GM21526 (cell line): ENCODE measurements at regions not wholly inside any gene's neighbourhood (a gene's known extent, or its start where the extent isn't known, plus 50 kb on each side); places are given as distances from the start of the nearest gene placed in this dataset.

Experiments
- ATAC-seq: cut with Tn5 transposase; IDR thresholded peaks from one replicate; pipeline ENCODE4 v1.9.1; 2021; ENCODE audit warnings: moderate library complexity; ENCODE audit not compliant: unreplicated experiment, low FRiP score

GRCh38 chr22:49162841-49163240 is 664.8 kb downstream of the BRD1 start:
- no peak for ATAC-seq

- no peak for ATAC-seq
Observed at GRCh38 chr22:49161002-49161850, 666.4 kb downstream of the BRD1 start.

- no peak for ATAC-seq
Observed at GRCh38 chr22:49160261-49161001, 667.2 kb downstream of the BRD1 start.

GRCh38 chr22:49159711-49160110 is 668.0 kb downstream of the BRD1 start:
- no peak for ATAC-seq

DNA sequence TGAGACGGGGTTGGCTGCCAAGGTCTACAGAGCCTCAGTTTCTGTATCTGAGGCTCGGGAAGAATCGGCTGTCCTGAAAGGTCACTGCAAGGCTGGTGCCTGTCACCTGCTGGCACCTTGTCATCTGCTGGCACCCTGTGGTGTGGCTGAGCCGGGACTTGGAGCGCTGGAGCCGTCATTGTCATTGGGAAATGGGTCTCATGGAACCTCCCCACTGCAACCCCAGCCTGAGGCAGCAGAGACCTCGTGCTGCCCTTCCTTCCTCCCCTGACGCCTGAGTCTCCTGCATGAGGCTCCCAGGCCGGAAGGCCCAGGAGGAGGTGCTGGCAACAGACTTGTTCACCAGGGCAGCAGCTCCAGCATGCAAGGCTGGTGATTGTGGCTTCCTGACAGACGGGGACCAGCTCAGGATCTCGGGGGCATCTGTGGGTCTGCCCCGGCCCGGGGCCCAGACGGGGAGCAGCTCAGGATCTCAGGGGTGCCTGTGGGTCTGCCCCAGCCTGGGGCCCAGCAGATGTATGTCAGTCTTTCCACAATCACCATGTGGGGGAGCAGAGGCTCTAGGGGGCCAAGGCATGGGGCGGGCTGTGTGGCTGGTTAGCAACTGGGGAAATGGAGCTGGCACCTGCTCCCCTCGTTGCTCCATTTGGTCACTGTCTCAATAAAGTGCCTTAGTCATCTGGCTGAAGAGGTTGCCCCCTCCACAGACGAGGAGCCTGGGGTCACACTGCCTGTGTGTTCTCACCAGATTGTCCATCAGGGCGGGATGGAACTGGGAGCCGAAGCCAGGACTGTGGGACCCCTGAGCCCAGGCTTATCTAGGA is 668.7 kb downstream of the BRD1 start:
- ATAC-seq: no peak

DNA sequence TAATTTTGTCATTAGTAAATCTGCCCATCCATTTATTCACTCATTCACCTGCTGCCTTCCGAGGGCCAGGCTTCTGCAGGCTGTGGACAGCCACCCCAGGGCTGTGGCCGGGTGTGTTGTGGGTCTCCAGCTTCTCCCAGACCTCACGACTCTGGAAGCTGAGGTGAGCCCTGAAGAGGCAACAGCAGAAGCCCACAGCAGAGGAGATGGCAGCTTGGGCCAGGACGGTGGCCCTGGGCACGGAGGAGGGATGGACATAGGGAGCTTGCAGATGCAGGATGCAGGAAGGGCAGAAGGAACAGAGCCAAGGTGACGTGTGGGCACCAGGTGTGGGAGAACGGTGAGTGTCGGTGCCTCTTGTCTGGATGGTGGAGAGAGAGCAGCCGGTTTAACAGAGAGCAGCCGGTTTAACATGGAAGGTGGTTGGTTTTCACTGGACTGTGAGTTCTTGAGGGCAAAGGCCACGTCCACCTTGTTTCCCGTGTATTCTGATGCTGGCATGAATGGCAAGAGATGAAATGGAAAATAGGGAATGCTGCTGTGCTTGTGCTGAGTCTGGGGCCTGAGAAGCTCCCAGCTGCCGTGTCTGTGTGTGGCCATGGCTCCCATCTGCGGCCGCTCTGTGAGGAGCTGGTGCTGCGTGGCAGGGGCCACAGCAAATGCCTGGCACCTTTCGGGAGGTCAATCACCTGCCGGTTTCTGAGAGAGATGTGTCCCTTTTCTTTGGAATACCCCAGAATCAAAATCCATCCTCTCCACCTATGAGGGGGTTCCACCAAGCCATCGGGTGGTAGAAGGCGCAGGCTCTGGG is 669.9 kb downstream of the BRD1 start:
- ATAC-seq: no peak

GRCh38 chr22:49156662-49157285 is 670.9 kb downstream of the BRD1 start:
- ATAC-seq: no peak

DNA sequence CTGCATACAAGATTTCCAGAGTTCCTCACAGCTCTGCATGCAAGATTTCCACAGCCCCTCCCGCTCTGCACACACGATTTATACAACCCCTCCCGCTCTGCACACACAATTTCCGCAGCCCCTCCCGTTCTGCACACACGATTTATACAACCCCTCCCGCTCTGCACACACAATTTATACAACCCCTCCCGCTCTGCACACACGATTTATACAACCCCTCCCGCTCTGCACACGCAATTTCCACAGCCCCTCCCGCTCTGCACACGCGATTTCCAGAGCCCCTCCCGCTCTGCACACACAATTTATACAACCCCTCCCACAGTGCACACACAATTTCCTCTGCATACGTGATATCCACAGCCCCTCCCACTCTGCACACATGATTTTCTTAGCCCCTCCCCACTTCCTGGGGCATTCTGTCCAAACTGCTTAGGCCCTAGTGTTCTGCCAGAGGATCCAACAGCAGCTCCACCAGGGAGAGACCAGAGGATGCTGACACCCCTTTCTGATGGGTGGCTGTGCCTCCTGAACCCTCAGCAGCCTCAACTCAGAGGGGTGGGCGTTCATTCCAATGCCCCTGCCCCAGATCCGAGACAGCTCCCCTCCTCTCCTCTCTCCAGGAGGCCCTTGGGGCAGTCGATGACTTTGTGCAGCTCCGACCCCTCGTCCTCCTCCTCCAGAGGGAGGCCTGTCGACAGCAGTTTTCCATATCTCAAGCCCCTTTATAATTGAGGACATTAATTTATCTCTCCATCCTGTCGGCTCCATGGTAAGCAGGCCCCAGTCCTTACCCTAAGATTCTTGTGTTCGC is 671.7 kb downstream of the BRD1 start:
- ATAC-seq: no peak

GRCh38 chr22:49155039-49155769 is 672.5 kb downstream of the BRD1 start:
- no peak for ATAC-seq

GRCh38 chr22:49154433-49154832 is 673.2 kb downstream of the BRD1 start:
- ATAC-seq: no peak

GRCh38 chr22:49153921-49154320 is 673.8 kb downstream of the BRD1 start:
- ATAC-seq: no peak

DNA sequence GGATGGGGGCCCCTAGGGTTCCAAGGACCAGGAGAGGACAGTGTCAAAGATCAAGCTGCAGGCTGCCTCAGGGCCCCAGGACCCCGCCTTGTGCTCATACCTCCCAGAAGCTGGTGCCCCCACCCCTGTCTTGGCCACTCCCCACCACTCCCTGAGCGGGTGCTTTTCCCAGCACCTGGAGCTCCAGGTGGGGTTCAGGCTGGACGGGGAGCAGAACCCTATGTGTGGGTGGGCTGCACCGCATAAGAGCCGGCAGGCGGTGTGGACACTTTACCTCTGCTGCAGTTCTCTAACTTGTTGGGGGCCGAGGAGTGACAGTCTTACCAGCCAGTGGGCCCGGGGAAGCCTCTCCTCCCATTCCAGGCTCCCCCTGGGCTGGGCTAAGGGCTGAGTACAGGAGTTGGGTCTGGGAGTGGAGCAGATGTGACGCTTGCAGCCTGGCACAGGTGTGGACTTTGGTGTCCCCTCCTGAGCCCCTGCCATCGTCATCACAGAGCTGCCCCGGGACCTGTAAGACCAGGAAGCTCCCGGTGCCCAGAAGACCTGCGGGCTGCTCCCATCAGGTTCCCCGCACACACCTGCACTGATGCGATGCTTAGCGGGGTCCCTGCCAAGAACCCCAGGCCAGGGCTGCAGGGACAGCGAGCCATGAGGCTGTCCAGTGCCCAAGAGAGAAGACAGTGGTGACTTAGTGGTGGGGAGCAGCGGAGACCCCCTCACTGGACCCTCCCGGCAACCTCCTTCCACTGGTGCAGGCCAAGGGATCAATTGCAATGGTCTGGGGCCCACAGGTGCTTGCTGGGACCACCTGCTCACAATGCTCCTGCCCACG is 674.5 kb downstream of the BRD1 start:
- ATAC-seq: no peak

GRCh38 chr22:49152127-49152938 is 675.3 kb downstream of the BRD1 start:
- ATAC-seq: no peak

DNA sequence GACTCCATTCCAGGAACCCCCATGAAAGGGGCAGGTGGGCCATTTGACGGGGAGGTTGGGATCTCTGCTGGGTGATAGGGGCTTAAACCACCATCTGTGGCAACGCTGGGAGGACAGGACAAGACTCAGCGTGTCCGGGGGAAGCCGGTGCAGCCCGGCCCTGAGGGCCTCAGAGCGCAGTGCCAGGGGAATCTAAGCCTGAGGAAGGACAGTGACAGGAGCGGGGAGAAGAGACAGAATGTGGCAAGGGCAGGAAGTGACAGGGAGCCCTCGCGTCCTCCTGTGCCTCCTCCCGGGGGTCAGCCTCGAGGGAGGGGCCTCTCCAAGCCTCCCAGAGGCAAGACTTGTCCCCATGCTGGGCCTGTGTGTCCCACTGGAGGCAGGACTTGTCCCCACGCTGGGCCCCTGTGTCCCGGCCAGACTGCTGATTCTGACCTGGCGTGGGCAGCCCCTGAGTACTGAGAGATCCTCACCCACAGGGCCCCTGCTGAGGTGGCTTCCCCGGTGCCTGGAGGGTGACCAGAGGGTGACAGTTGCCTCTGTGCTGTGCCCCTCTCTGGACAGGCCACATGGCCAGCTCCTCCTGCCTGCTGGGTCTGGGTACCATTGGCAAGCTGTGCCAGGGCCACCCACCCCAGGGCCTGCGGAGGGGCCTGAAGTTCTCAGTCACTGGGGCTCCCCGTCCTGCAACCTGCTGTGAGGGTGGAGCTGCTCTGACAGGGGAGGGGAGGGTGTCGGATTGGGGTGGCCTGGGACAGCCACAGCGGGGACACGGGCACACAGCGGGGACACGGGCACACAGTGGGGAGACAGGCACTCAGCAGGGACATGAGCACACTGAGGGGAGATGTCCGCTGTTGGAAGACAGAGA is 676.2 kb downstream of the BRD1 start:
- ATAC-seq: no peak

DNA sequence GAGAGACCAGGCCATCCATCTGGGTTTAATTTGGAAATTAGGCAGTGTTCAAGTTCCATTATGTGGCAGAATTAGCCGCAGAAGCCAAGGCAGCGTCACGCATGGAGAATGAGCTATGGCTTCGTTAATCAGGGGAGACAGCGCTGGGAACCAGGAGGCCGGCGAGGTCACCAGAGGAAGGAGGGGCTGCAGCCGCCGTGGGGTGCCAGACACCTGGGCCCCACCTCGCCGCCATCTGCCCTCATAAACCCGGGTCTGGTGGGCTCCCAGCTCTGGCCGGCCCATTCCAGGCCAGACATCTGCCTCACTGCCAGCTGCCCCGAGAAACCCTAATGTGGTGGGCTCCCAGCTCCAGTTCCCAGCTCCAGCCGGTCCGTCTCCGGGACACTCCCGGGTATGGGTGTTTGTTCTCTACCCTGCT is 676.9 kb downstream of the BRD1 start:
- no peak for ATAC-seq
